Uterus (tissue), 3 donors: ENCODE measurements at regions not wholly inside any gene's neighbourhood (a gene's known extent, or its start where the extent isn't known, plus 50 kb on each side); places are given as distances from the start of the nearest gene placed in this dataset.

Experiments used
- DNase-seq, 2 donors: peaks; one replicate each; pipeline ENCODE4 v3.0.0-alpha.2; 2019 to 2020
- H3K27ac ChIP-seq, 2 donors: fragments of 200-600 bp; sonication (generic); 1 replicate in 1 of 2; 2 replicates in 1 of 2; pipeline ENCODE4 v1.5.1; 2016 to 2018
- H3K27me3 ChIP-seq, 2 donors: fragments of 200-600 bp; sonication (generic); one replicate each; pipeline ENCODE4 v1.5.1; 2018 to 2019; ENCODE audit warnings: control low read depth in 1 of 2
- H3K36me3 ChIP-seq, 2 donors: fragments of 200-600 bp; sonication (generic); one replicate each; pipeline ENCODE4 v1.5.1; 2019; ENCODE audit warnings: control low read depth in 1 of 2
- H3K4me1 ChIP-seq, 2 donors: fragments of 200-600 bp; sonication (generic); one replicate each; pipeline ENCODE4 v1.5.1; 2018 to 2019; ENCODE audit warnings: control low read depth in 1 of 2
- H3K4me3 ChIP-seq, 2 donors: fragments of 200-600 bp; sonication (generic); 1 replicate in 1 of 2; 2 replicates in 1 of 2; pipeline ENCODE4 v1.5.1; 2018 to 2019; ENCODE audit warnings: mild to moderate bottlenecking in 1 of 2
- H3K9me3 ChIP-seq, 2 donors: fragments of 200-600 bp; sonication (generic); one replicate each; pipeline ENCODE4 v1.5.1; 2019; ENCODE audit warnings: control low read depth in 1 of 2
- CTCF ChIP-seq, 4 experiments: fragments of 200-600 bp in 2 of 4; fragments of 450-650 bp in 2 of 4; sonication (generic) in 2 of 4; IDR thresholded peaks; one replicate each; pipeline ENCODE4 v1.5.1; 2016 to 2019; ENCODE audit warnings: antibody characterized with exemption in 4 of 4, mild to moderate bottlenecking in 2 of 4, moderate library complexity in 1 of 4
- POLR2A ChIP-seq, 2 donors: fragments of 450-650 bp; IDR thresholded peaks; one replicate each; pipeline ENCODE4 v1.6.1; 2016; ENCODE audit warnings: antibody characterized with exemption in 2 of 2, mild to moderate bottlenecking in 1 of 2, moderate library complexity in 1 of 2
- intact Hi-C: fragments of 100-400 bp; cut with DNase I; formaldehyde crosslinking; loops from one replicate; pipeline ENCODE4 v1.15.1; 2023; ENCODE audit warnings: low total_unique reads
- donor health status: DM: yes; HTN: yes; CAD: no.

- intact Hi-C loops: no loop called here
- DNase-seq: no peak
These were observed 663.4 kb downstream of the RAPGEF2 start for GRCh38 chr4:159766241-159766640.

GRCh38 chr4:159767406-159767805, 664.5 kb downstream of the RAPGEF2 start:
- no peak for DNase-seq
- no peaks in the 10 kb centered on the region for H3K9me3 ChIP-seq
- H3K27ac ChIP-seq: no peak overlapping the region
- H3K4me3 ChIP-seq: no peak overlapping the region
- intact Hi-C loops: no loop called here
- TF ChIP-seq CTCF (IDR thresholded peaks at IDR 0.05) (no peak), POLR2A (IDR thresholded peaks at IDR 0.05) (no peak)
- no peaks in the 10 kb centered on the region for H3K27me3 ChIP-seq
- no peaks in the 10 kb centered on the region for H3K4me1 ChIP-seq
- H3K36me3 ChIP-seq: no peaks in the 10 kb centered on the region

More at GRCh38 chr4:159766241-159766640, 663.4 kb downstream of the RAPGEF2 start:
- TF ChIP-seq POLR2A (IDR thresholded peaks at IDR 0.05) (no peak), CTCF (IDR thresholded peaks at IDR 0.05) (no peak)
- Histone ChIP-seq H3K27ac (no peak overlapping the region), H3K4me1 (no peaks in the 10 kb centered on the region), H3K9me3 (no peaks in the 10 kb centered on the region), H3K4me3 (no peak overlapping the region), H3K36me3 (no peaks in the 10 kb centered on the region), H3K27me3 (no peaks in the 10 kb centered on the region)

GRCh38 chr4:159768016-159768415, 665.1 kb downstream of the RAPGEF2 start:
- Histone ChIP-seq H3K27ac (no peak overlapping the region), H3K36me3 (no peaks in the 10 kb centered on the region), H3K9me3 (no peaks in the 10 kb centered on the region), H3K27me3 (no peaks in the 10 kb centered on the region), H3K4me3 (no peak overlapping the region), H3K4me1 (no peaks in the 10 kb centered on the region)
- intact Hi-C loops: no loop called here
- no peak for DNase-seq
- TF ChIP-seq POLR2A (IDR thresholded peaks at IDR 0.05) (no peak), CTCF (IDR thresholded peaks at IDR 0.05) (no peak)

GRCh38 chr4:159770401-159770800, 667.5 kb downstream of the RAPGEF2 start:
- intact Hi-C loops: no loop called here
- TF ChIP-seq CTCF (IDR thresholded peaks at IDR 0.05): no peak
- TF ChIP-seq POLR2A (IDR thresholded peaks at IDR 0.05): no peak
- Histone ChIP-seq H3K27me3 (no peaks in the 10 kb centered on the region), H3K27ac (no peak overlapping the region), H3K9me3 (no peaks in the 10 kb centered on the region), H3K4me1 (no peaks in the 10 kb centered on the region), H3K36me3 (no peaks in the 10 kb centered on the region), H3K4me3 (no peak overlapping the region)
- no peak for DNase-seq

GRCh38 chr4:159770969-159771368, 668.1 kb downstream of the RAPGEF2 start:
- no peak for DNase-seq
- no peaks in the 10 kb centered on the region for H3K27me3 ChIP-seq
- no peaks in the 10 kb centered on the region for H3K4me1 ChIP-seq
- TF ChIP-seq CTCF (IDR thresholded peaks at IDR 0.05): no peak
- TF ChIP-seq POLR2A (IDR thresholded peaks at IDR 0.05): no peak
- no peaks in the 10 kb centered on the region for H3K36me3 ChIP-seq
- H3K4me3 ChIP-seq: no peak overlapping the region
- intact Hi-C loops: no loop called here
- H3K27ac ChIP-seq: no peak overlapping the region
- no peaks in the 10 kb centered on the region for H3K9me3 ChIP-seq
